ENCODE measurements at regions not wholly inside any gene's neighbourhood (a gene's known extent, or its start where the extent isn't known, plus 50 kb on each side); places are given as distances from the start of the nearest gene placed in this dataset.

DNA sequence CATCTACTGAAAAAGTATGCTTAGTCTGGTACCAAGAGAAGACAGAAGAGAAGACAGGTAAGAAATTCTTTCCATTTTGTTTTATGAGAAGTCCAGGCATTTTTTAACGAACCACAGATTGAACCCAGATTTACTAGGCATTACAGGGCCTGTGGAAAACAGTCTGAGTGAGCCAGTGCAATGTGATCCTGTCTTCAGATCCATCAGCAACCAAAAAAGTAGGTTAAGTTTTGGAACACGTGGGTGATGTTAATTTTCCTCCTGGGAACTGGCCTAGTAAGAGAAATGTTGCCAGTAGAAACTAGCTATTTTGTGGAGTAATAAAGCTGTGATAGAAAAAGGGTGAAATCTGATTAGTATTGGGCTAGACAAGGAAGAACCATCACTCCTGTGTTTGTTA, 440.9 kb upstream of the SEL1L start:
- intact Hi-C loops (cut with DNase I), result no loop called here
- Histone ChIP-seq H3K27ac (no peak overlapping the region), H3K36me3 (no peaks in the 10 kb centered on the region)

DNA sequence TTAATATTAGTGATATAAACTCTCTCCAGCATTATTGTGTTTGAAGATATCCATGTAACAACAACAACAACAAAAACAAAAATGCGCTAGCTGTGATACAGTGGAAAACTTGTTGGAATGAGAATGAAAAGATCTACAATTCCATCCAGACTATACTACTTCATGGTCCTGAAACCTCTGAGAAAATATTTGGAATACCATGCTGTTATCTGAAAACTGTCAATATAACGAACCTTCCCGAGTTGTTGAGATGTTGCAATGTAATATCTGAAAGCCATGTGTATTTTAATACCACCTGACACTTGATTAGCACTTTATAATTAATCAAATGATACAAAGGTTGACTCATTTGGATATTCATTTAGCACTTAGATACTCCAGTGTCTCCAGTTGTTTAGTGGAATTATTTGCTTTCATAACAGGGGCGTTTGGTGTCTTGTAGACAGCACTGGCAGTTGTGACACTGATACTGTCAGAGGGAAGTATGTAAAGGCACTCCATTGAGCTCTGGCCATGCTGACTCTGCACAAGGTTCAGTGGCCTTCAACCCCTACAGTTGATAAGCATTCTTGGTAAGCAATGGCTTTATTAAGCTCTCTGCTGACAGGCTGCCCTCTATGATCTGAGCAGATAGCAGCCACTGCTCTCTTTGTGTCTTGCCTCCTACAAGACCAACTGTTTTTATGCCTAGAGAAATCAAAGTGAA, 447.1 kb upstream of the SEL1L start:
- no peaks in the 10 kb centered on the region for H3K9me3 ChIP-seq
- H3K36me3 ChIP-seq, result no peaks in the 10 kb centered on the region
- H3K27me3 ChIP-seq, result no peaks in the 10 kb centered on the region
- H3K4me3 ChIP-seq, result no peak overlapping the region
- intact Hi-C loops (cut with DNase I), result no loop called here
- no peak for DNase-seq (ENCODE audit: extremely low spot score in 2 of 2)
- TF ChIP-seq POLR2A (IDR thresholded peaks at IDR 0.05) (no peak), POLR2AphosphoS5 (IDR thresholded peaks at IDR 0.05; ENCODE audit: insufficient read depth in 1 of 2, low read depth in 1 of 2) (no peak)
- TF ChIP-seq, protein P1, sequence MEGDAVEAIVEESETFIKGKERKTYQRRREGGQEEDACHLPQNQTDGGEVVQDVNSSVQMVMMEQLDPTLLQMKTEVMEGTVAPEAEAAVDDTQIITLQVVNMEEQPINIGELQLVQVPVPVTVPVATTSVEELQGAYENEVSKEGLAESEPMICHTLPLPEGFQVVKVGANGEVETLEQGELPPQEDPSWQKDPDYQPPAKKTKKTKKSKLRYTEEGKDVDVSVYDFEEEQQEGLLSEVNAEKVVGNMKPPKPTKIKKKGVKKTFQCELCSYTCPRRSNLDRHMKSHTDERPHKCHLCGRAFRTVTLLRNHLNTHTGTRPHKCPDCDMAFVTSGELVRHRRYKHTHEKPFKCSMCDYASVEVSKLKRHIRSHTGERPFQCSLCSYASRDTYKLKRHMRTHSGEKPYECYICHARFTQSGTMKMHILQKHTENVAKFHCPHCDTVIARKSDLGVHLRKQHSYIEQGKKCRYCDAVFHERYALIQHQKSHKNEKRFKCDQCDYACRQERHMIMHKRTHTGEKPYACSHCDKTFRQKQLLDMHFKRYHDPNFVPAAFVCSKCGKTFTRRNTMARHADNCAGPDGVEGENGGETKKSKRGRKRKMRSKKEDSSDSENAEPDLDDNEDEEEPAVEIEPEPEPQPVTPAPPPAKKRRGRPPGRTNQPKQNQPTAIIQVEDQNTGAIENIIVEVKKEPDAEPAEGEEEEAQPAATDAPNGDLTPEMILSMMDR (IDR thresholded peaks at IDR 0.05), result no peak
- H3K27ac ChIP-seq, result no peak overlapping the region
- H3K4me1 ChIP-seq, result no peaks in the 10 kb centered on the region

More for the DNA sequence above, 440.9 kb upstream of the SEL1L start:
- H3K9me3 ChIP-seq, result no peaks in the 10 kb centered on the region
- TF ChIP-seq POLR2A (IDR thresholded peaks at IDR 0.05), result no peak
- H3K4me1 ChIP-seq, result no peaks in the 10 kb centered on the region
- no peaks in the 10 kb centered on the region for H3K27me3 ChIP-seq
- H3K4me3 ChIP-seq, result no peak overlapping the region
- DNase-seq (ENCODE audit: extremely low spot score in 2 of 2), result no peak

DNA sequence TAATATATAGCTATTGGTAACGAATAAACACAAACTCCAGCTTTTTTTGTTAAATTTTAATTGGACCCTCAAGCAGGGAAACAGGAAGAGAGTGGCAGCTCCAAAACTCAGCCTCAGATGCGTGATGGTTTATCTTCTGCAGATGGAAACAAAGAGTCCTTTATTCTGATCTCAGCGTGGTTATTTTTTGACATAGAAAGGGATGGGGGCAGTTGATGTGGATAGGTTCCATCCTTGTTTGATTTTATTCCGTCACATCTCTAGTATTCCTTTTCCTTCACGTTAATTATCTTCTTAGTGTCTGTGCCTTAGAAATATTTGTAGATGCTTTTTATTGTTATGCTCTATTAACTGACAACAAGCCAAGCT, 447.6 kb upstream of the SEL1L start:
- no peaks in the 10 kb centered on the region for H3K36me3 ChIP-seq
- intact Hi-C loops (cut with DNase I), result no loop called here
- no peak overlapping the region for H3K4me3 ChIP-seq
- no peaks in the 10 kb centered on the region for H3K9me3 ChIP-seq
- no peak for DNase-seq (ENCODE audit: extremely low spot score in 2 of 2)
- H3K27me3 ChIP-seq, result no peaks in the 10 kb centered on the region
- no peaks in the 10 kb centered on the region for H3K4me1 ChIP-seq
- H3K27ac ChIP-seq, result no peak overlapping the region
- TF ChIP-seq POLR2A (IDR thresholded peaks at IDR 0.05) (no peak), POLR2AphosphoS5 (IDR thresholded peaks at IDR 0.05; ENCODE audit: insufficient read depth in 1 of 2, low read depth in 1 of 2) (no peak)
- TF ChIP-seq, protein P1 (IDR thresholded peaks at IDR 0.05), result no peak

DNA sequence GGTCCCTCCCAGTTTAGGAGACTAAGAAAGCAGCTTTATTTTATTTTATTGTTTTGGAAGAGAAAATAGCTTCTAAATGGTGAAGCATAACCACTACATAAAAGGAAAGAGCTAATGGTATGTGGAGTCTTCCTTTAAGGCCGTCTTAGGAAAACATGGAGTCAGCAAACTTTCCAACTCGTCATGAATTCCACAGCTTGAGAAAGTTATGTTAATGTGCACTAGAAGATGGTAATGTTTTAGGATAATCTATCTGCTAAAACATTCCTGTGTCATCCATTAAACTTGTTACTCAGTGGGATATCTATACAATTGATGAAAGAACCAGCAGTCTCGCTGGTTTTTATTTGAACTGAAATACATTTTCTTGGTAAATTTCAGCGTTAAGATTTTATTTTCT, 448.4 kb upstream of the SEL1L start:
- H3K9me3 ChIP-seq, result no peaks in the 10 kb centered on the region
- TF ChIP-seq POLR2A (IDR thresholded peaks at IDR 0.05) (no peak), POLR2AphosphoS5 (IDR thresholded peaks at IDR 0.05; ENCODE audit: insufficient read depth in 1 of 2, low read depth in 1 of 2) (no peak)
- TF ChIP-seq, protein P1 (IDR thresholded peaks at IDR 0.05), result no peak
- H3K4me1 ChIP-seq, result no peaks in the 10 kb centered on the region
- H3K36me3 ChIP-seq, result no peaks in the 10 kb centered on the region
- DNase-seq (ENCODE audit: extremely low spot score in 2 of 2), result no peak
- no peak overlapping the region for H3K27ac ChIP-seq
- no peak overlapping the region for H3K4me3 ChIP-seq
- intact Hi-C loops (cut with DNase I), result no loop called here
- H3K27me3 ChIP-seq, result no peaks in the 10 kb centered on the region

DNA sequence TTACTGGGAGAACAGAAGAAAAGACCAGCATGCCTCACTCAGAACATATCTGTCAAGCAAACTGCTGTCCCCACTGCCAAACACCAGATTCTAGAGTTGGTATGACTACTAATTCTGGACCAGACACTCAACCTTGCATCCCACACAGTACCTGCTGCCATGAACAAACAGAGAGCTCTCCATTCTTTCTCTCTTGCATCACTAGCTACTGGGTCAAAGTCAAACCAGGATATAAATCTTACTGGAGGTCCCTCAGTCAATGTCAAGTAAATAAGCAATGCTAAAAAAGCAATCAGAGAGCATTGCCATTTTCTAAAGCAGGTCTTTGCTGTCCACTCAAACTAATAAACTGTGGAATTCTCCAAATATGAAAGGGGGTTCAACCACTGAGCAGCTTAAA, 452.4 kb upstream of the SEL1L start:
- intact Hi-C loops (cut with DNase I), result no loop called here

More for the DNA sequence above, 452.4 kb upstream of the SEL1L start:
- Histone ChIP-seq H3K9me3 (no peaks in the 10 kb centered on the region), H3K27ac (no peak overlapping the region), H3K27me3 (no peaks in the 10 kb centered on the region), H3K4me1 (no peaks in the 10 kb centered on the region), H3K4me3 (no peak overlapping the region), H3K36me3 (no peaks in the 10 kb centered on the region)
- no peak for TF ChIP-seq POLR2A (IDR thresholded peaks at IDR 0.05)
- TF ChIP-seq POLR2AphosphoS5 (IDR thresholded peaks at IDR 0.05; ENCODE audit: insufficient read depth in 1 of 2, low read depth in 1 of 2), result no peak
- TF ChIP-seq, protein P1 (IDR thresholded peaks at IDR 0.05), result no peak
- no peak for DNase-seq (ENCODE audit: extremely low spot score in 2 of 2)

Data from vagina (tissue), 2 donors.